Caco-2 (cell line): ENCODE measurements at regions not wholly inside any gene's neighbourhood (a gene's known extent, or its start where the extent isn't known, plus 50 kb on each side); places are given as distances from the start of the nearest gene placed in this dataset.

Source experiments
- BruUV-seq: library from RNA; stranded (reverse); fragments of 400-500 nt; replicated peaks from 2 replicates; lab custom pipeline; 2021; lab: Mats Ljungman, UMichigan
- CTCF ChIA-PET: fragments of 300-600 bp; sonication (Branson Sonifier 250); formaldehyde crosslinking; loops from one replicate; lab custom pipeline; 2022; ENCODE audit warnings: antibody characterized with exemption; lab: Charles Lee
- POLR2A ChIA-PET: fragments of 300-600 bp; sonication (Branson Sonifier 250); formaldehyde crosslinking; loops from one replicate; lab custom pipeline; 2022; ENCODE audit warnings: antibody characterized with exemption; lab: Charles Lee
- DNase-seq, 2 experiments: peaks; one replicate each; pipeline versions ENCODE4 v3.0.0 to v3.0.0-alpha.2; 2020 to 2022
- H3K27me3 ChIP-seq: replicated peaks from 2 replicates; pipeline ENCODE4 v1.6.0; 2011; ENCODE audit warnings: low read length; ENCODE audit not compliant: control insufficient read depth, insufficient read depth
- H3K36me3 ChIP-seq: 2 replicates; pipeline ENCODE4 v1.5.1; 2011; ENCODE audit warnings: low read length; ENCODE audit not compliant: control insufficient read depth, insufficient read depth
- H3K4me1 ChIP-seq: fragments of 250-450 bp; sonication (Bioruptor Pico); 2 replicates; pipeline ENCODE4 v1.5.1; 2020; ENCODE audit warnings: mild to moderate bottlenecking
- H3K4me3 ChIP-seq: 2 replicates; pipeline ENCODE4 v1.5.1; 2011; ENCODE audit warnings: low read depth, mild to moderate bottlenecking, control low read depth, low read length
- H3K9me3 ChIP-seq: fragments of 250-450 bp; sonication (Bioruptor Pico); 2 replicates; pipeline ENCODE4 v1.5.1; 2020; ENCODE audit warnings: mild to moderate bottlenecking, moderate library complexity
- H3K27ac Mint-ChIP-seq: one replicate; pipeline ENCODE4 v1.8.0; 2022; ENCODE audit warnings: mixed read lengths; ENCODE audit not compliant: unreplicated experiment
- H3K27me3 Mint-ChIP-seq: one replicate; pipeline ENCODE4 v1.8.0; 2022; ENCODE audit warnings: mixed read lengths; ENCODE audit not compliant: insufficient read depth, unreplicated experiment
- H3K36me3 Mint-ChIP-seq: one replicate; pipeline ENCODE4 v1.8.0; 2022; ENCODE audit warnings: mild to moderate bottlenecking, mixed read lengths; ENCODE audit not compliant: insufficient read depth, unreplicated experiment
- H3K4me1 Mint-ChIP-seq: one replicate; pipeline ENCODE4 v1.8.0; 2022; ENCODE audit warnings: low read depth, mixed read lengths; ENCODE audit not compliant: unreplicated experiment
- H3K4me3 Mint-ChIP-seq: one replicate; pipeline ENCODE4 v1.8.0; 2022; ENCODE audit warnings: mild to moderate bottlenecking, moderate library complexity, mixed read lengths; ENCODE audit not compliant: unreplicated experiment
- H3K9me3 Mint-ChIP-seq: one replicate; pipeline ENCODE4 v1.8.0; 2022; ENCODE audit warnings: mixed read lengths; ENCODE audit not compliant: unreplicated experiment
- intact Hi-C: fragments of 100-400 bp; cut with micrococcal nuclease; formaldehyde crosslinking; loops from one replicate; pipeline ENCODE4 v1.10.0; 2022; ENCODE audit not compliant: unreplicated experiment
- TF ChIP-seq, protein P1 (sequence below), 2 experiments: fragments of 200-600 bp in 1 of 2; IDR thresholded peaks; 1 replicate in 1 of 2; 2 replicates in 1 of 2; pipeline versions ENCODE4 v1.5.1 to v1.8.0; 2011 to 2022; ENCODE audit warnings: antibody characterized with exemption in 1 of 2, control low read depth in 1 of 2, inconsistent platforms in 1 of 2, low read depth in 1 of 2, low read length in 1 of 2, mild to moderate bottlenecking in 1 of 2, moderate library complexity in 1 of 2; ENCODE audit not compliant: insufficient read depth in 1 of 2, severe bottlenecking in 1 of 2, unreplicated experiment in 1 of 2

DNA sequence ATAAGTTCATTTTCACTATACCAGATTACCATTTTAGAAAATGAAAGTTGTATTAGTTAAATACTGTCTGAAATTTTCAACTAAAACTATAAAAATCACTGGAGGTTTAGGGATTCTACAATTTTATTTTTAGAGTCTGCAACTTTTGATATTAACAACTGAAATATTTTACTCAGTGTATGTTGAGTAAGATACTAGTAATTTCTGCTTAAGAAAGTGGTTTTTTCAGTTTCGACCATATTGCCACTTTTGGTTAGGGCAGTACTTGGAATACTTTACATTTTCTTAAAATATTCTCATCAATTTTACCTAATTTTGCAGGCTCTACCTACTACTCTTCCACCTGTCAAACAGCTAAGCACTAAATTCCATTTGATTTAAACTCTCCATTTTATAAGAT is 59.6 kb downstream of the KCNRG start:
- Mint-ChIP-seq H3K9me3 (no peaks in the 10 kb centered on the region), H3K36me3 (peaks cover 37% of the 10 kb centered on the region), H3K27ac (no peak overlapping the region), H3K4me3 (no peak overlapping the region), H3K4me1 (peaks cover 11% of the 10 kb centered on the region), H3K27me3 (no peaks in the 10 kb centered on the region)
- POLR2A ChIA-PET = no interaction called here
- intact Hi-C loops = no loop called here
- H3K9me3 ChIP-seq = no peaks in the 10 kb centered on the region
- no peaks in the 10 kb centered on the region for H3K27me3 ChIP-seq
- H3K4me3 ChIP-seq = no peak overlapping the region
- TF ChIP-seq, protein P1, sequence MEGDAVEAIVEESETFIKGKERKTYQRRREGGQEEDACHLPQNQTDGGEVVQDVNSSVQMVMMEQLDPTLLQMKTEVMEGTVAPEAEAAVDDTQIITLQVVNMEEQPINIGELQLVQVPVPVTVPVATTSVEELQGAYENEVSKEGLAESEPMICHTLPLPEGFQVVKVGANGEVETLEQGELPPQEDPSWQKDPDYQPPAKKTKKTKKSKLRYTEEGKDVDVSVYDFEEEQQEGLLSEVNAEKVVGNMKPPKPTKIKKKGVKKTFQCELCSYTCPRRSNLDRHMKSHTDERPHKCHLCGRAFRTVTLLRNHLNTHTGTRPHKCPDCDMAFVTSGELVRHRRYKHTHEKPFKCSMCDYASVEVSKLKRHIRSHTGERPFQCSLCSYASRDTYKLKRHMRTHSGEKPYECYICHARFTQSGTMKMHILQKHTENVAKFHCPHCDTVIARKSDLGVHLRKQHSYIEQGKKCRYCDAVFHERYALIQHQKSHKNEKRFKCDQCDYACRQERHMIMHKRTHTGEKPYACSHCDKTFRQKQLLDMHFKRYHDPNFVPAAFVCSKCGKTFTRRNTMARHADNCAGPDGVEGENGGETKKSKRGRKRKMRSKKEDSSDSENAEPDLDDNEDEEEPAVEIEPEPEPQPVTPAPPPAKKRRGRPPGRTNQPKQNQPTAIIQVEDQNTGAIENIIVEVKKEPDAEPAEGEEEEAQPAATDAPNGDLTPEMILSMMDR (IDR thresholded peaks at IDR 0.05; ENCODE audit: insufficient read depth in 1 of 2, low read depth in 1 of 2, low read length in 1 of 2, severe bottlenecking in 1 of 2, unreplicated experiment in 1 of 2) = no peak
- H3K4me1 ChIP-seq = peaks cover 19% of the 10 kb centered on the region
- CTCF ChIA-PET = no interaction called here
- no TSS peak for BruUV-seq
- DNase-seq = no peak
- no peaks in the 10 kb centered on the region for H3K36me3 ChIP-seq

DNA sequence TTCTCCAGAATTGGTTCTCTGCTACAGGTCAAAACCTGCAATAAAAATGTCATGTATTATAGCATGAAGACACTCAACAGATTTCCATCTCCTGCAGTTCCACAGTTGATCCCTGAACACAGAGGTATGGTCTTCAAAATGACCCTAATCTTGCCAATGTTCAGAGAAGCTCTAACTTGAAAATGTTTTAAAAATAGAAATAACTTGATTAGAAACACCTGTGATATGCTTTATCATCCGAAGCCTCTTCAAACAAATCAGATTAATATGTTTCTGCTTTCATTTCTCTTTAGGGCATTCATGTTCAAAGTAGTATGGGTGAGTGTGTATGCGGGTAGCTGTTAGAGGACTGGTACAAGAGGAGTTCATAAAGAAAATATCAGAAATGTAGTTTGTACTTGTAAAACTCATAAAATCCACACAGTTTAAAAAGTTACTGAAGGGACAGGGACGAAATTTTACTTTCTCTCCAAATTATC is 60.4 kb downstream of the KCNRG start:
- Histone ChIP-seq H3K36me3 (no peaks in the 10 kb centered on the region), H3K9me3 (no peaks in the 10 kb centered on the region), H3K4me1 (peaks cover 19% of the 10 kb centered on the region), H3K27me3 (no peaks in the 10 kb centered on the region), H3K4me3 (no peak overlapping the region)
- no peak for DNase-seq
- Mint-ChIP-seq H3K27ac (no peak overlapping the region), H3K36me3 (peaks cover 45% of the 10 kb centered on the region), H3K4me3 (no peak overlapping the region), H3K4me1 (peaks cover 11% of the 10 kb centered on the region), H3K27me3 (no peaks in the 10 kb centered on the region), H3K9me3 (no peaks in the 10 kb centered on the region)
- TF ChIP-seq, protein P1 (IDR thresholded peaks at IDR 0.05; ENCODE audit: insufficient read depth in 1 of 2, low read depth in 1 of 2, low read length in 1 of 2, severe bottlenecking in 1 of 2, unreplicated experiment in 1 of 2) = no peak
- ChIA-PET CTCF (no interaction called here), POLR2A (interaction anchor here (0.7 kb wide), 1 partner anchor 32 kb away, joined by 7 read pairs; no protein-coding TSS in a partner anchor)
- intact Hi-C loops = no loop called here
- no TSS peak for BruUV-seq

DNA sequence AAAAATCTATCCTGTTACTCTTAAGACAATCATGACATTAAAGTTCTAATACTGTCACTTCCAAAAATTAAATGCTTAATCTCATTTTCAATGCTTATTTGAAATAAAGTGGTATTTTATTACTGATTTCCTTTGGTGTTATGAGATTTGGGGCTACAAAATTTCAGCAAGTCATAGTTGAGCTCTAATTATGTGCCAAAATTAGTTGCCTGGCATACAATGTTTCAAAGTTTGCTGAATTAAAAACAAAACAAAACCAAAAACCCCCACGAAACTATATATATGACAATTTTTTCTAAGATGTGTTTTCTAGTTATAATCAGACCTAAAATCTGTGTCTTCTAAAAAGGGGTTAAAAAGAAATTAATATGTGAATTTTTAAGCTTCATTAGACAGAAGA is 62.2 kb downstream of the KCNRG start:
- intact Hi-C loops = no loop called here
- TF ChIP-seq, protein P1 (IDR thresholded peaks at IDR 0.05; ENCODE audit: insufficient read depth in 1 of 2, low read depth in 1 of 2, low read length in 1 of 2, severe bottlenecking in 1 of 2, unreplicated experiment in 1 of 2) = no peak
- Mint-ChIP-seq H3K4me3 (no peak overlapping the region), H3K4me1 (peaks cover 11% of the 10 kb centered on the region), H3K27ac (no peak overlapping the region), H3K9me3 (no peaks in the 10 kb centered on the region), H3K27me3 (no peaks in the 10 kb centered on the region), H3K36me3 (peaks cover 48% of the 10 kb centered on the region)
- Histone ChIP-seq H3K36me3 (no peaks in the 10 kb centered on the region), H3K9me3 (no peaks in the 10 kb centered on the region), H3K4me1 (peaks cover 19% of the 10 kb centered on the region), H3K27me3 (no peaks in the 10 kb centered on the region), H3K4me3 (no peak overlapping the region)
- no TSS peak for BruUV-seq
- POLR2A ChIA-PET = interaction anchor here (0.6 to 1.0 kb wide), 2 partner anchors 48 to 257 kb away, joined by 3 to 4 read pairs; no protein-coding TSS in a partner anchor
- CTCF ChIA-PET = no interaction called here
- no peak for DNase-seq
